Astrocyte (in vitro differentiated cells and primary cell): ENCODE measurements at regions not wholly inside any gene's neighbourhood (a gene's known extent, or its start where the extent isn't known, plus 50 kb on each side); places are given as distances from the start of the nearest gene placed in this dataset.

Experiments
- DNase-seq: peaks from one replicate; pipeline ENCODE4 v3.0.0-alpha.2; 2010; ENCODE audit warnings: low read depth
- FAIRE-seq: peaks from 2 replicates; lab custom pipeline; 2011; peaks lifted over from hg19 to GRCh38; lab: Jason Lieb, UNC
- H2AFZ ChIP-seq: 2 replicates; pipeline ENCODE4 v1.6.0; 2012; ENCODE audit warnings: low read depth, low read length, inconsistent platforms
- H3K27ac ChIP-seq: 2 replicates; pipeline ENCODE4 v1.5.1; 2011; ENCODE audit warnings: low read depth, low read length, inconsistent platforms
- H3K27me3 ChIP-seq: 2 replicates; pipeline ENCODE4 v1.6.0; 2011; ENCODE audit warnings: low read length, inconsistent platforms; ENCODE audit not compliant: insufficient read depth
- H3K36me3 ChIP-seq: 2 replicates; pipeline ENCODE4 v1.5.1; 2011; ENCODE audit warnings: low read length, inconsistent platforms; ENCODE audit not compliant: insufficient read depth
- H3K4me1 ChIP-seq: 2 replicates; pipeline ENCODE4 v1.5.1; 2011; ENCODE audit warnings: low read length, inconsistent platforms; ENCODE audit not compliant: insufficient read depth
- H3K4me2 ChIP-seq: 2 replicates; pipeline ENCODE4 v1.6.0; 2012; ENCODE audit warnings: low read length, inconsistent platforms
- H3K4me3 ChIP-seq: 2 replicates; pipeline ENCODE4 v1.5.1; 2011; ENCODE audit warnings: low read depth, mild to moderate bottlenecking, low read length, inconsistent platforms; ENCODE audit not compliant: insufficient read depth
- H3K79me2 ChIP-seq: 2 replicates; pipeline ENCODE4 v1.6.0; 2012; ENCODE audit warnings: mild to moderate bottlenecking, low read length, inconsistent platforms; ENCODE audit not compliant: insufficient read depth
- H3K9ac ChIP-seq: 2 replicates; pipeline ENCODE4 v1.6.0; 2012; ENCODE audit warnings: mild to moderate bottlenecking, low read length, inconsistent platforms
- H3K9me3 ChIP-seq: 2 replicates; pipeline ENCODE4 v1.5.1; 2012; ENCODE audit warnings: low read depth, mild to moderate bottlenecking, low read length, inconsistent platforms; ENCODE audit not compliant: insufficient read depth
- H4K20me1 ChIP-seq: 2 replicates; pipeline ENCODE4 v1.6.0; 2012; ENCODE audit warnings: low read length, inconsistent platforms; ENCODE audit not compliant: insufficient read depth
- H3K27ac Mint-ChIP-seq: one replicate; pipeline ENCODE4 v1.8.0; 2021; ENCODE audit warnings: mild to moderate bottlenecking, mixed read lengths; ENCODE audit not compliant: unreplicated experiment
- H3K27me3 Mint-ChIP-seq: one replicate; pipeline ENCODE4 v1.8.0; 2021; ENCODE audit warnings: low read depth, mixed read lengths; ENCODE audit not compliant: unreplicated experiment
- H3K36me3 Mint-ChIP-seq: one replicate; pipeline ENCODE4 v1.8.0; 2021; ENCODE audit warnings: low read depth, mixed read lengths; ENCODE audit not compliant: unreplicated experiment
- H3K4me1 Mint-ChIP-seq: one replicate; pipeline ENCODE4 v1.8.0; 2021; ENCODE audit warnings: low read depth, mixed read lengths; ENCODE audit not compliant: unreplicated experiment
- H3K4me3 Mint-ChIP-seq: one replicate; pipeline ENCODE4 v1.8.0; 2021; ENCODE audit warnings: mild to moderate bottlenecking, moderate library complexity, mixed read lengths; ENCODE audit not compliant: unreplicated experiment
- H3K9me3 Mint-ChIP-seq: one replicate; pipeline ENCODE4 v1.8.0; 2021; ENCODE audit warnings: mild to moderate bottlenecking, mixed read lengths; ENCODE audit not compliant: unreplicated experiment
- EZH2 ChIP-seq: IDR thresholded peaks from 2 replicates; pipeline ENCODE4 v1.6.1; 2012; ENCODE audit warnings: mild to moderate bottlenecking, low read length, inconsistent platforms; ENCODE audit not compliant: insufficient read depth
- TF ChIP-seq, protein P1 (sequence below): IDR thresholded peaks from 2 replicates; pipeline ENCODE4 v1.5.1; 2011; ENCODE audit warnings: low read depth, mild to moderate bottlenecking, inconsistent platforms, low read length, moderate library complexity; ENCODE audit not compliant: insufficient read depth

DNA sequence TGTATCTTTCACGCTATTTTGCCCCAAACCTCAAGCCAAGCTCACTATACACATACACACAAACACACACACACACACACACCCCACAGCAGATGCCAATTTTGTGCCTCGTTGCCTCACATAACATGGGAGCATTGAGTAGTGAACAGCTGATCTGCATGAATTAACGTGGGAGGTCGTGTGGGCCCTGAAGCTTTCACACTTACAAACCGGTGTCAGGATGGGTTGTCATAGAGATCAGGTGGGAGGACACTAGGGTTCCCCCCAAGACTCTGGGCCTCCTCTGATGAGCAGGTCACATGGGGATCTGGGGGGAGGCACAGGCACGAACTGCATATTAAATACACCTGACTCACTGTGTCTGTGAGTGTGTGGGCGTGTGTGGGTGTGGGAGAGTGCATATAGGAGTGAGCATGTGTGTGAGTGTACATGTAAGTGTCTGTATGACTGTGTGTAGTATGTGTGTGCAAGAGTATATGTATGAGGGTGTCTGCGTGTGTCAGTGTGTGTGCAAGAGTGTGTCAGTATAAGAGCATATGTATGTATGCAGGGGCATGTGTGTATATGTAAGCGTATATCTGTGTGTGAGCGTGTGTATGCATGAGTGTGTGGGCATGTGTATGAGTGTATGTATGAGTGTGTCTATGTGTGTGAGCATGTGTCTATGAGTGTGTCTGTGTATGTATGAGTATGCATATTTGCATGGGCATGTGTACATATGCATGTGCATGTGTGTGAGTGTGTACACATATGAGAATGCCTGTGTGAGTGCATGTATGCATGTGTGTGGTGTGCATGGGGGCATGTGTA lies 370.4 kb downstream of the PREX1 start:
- no peak overlapping the region for H3K4me3 Mint-ChIP-seq

DNA sequence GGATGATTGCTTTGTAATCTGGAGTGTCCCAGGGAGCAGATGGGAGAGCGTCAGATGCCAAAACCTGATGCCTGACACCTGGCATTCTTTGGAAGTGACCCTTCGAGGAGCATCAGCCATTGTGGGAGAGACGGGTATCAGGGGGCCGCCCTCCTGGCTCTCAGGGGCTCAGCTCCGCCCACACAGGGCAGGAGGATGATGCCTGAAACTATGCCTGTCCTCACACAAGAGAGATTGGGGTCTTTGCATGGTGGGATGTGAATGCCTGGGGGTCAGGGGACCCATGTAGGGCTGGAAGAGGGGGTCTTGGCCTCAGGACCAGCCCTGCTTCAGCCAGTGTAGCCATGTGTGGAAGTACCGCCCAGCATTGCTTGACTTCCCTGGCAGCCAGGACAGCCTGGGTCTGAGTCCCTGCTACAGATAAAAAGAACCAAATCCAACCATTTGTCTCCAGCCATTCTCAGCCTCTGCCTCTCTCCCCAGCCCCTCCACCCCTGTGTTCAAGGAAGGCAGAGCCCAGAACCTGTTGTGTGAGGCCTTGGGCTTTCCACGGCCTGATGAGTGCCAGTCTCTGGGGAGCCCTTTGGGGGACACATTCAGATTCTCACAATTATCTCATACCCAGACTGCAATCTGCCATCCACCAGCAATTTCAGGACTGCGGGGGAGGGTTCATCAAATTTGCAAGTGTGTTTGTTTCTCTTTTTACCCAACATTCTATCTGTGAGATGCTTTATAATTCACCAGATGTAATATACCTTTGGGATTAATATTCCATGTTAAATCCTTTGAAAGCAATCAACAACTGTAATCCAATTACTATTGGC lies 371.2 kb downstream of the PREX1 start:
- no peak overlapping the region for H3K27ac Mint-ChIP-seq

More for the DNA sequence above, 370.4 kb downstream of the PREX1 start:
- no peak overlapping the region for H3K4me3 ChIP-seq
- H3K27me3 Mint-ChIP-seq = peaks cover 54% of the 10 kb centered on the region
- H3K9me3 Mint-ChIP-seq = peaks cover 6% of the 10 kb centered on the region
- H3K4me2 ChIP-seq = no peak overlapping the region
- H2AFZ ChIP-seq = no peak overlapping the region
- no peaks in the 10 kb centered on the region for H3K4me1 ChIP-seq
- H3K36me3 ChIP-seq = no peaks in the 10 kb centered on the region
- no peaks in the 10 kb centered on the region for H3K79me2 ChIP-seq
- no peaks in the 10 kb centered on the region for H3K9me3 ChIP-seq
- no peak overlapping the region for H3K27ac Mint-ChIP-seq
- peaks cover 12% of the 10 kb centered on the region for H3K27me3 ChIP-seq
- peaks cover 5% of the 10 kb centered on the region for H3K4me1 Mint-ChIP-seq
- H3K27ac ChIP-seq = no peak overlapping the region
- no peaks in the 10 kb centered on the region for H4K20me1 ChIP-seq
- no peak overlapping the region for H3K9ac ChIP-seq
- TF ChIP-seq, protein P1, sequence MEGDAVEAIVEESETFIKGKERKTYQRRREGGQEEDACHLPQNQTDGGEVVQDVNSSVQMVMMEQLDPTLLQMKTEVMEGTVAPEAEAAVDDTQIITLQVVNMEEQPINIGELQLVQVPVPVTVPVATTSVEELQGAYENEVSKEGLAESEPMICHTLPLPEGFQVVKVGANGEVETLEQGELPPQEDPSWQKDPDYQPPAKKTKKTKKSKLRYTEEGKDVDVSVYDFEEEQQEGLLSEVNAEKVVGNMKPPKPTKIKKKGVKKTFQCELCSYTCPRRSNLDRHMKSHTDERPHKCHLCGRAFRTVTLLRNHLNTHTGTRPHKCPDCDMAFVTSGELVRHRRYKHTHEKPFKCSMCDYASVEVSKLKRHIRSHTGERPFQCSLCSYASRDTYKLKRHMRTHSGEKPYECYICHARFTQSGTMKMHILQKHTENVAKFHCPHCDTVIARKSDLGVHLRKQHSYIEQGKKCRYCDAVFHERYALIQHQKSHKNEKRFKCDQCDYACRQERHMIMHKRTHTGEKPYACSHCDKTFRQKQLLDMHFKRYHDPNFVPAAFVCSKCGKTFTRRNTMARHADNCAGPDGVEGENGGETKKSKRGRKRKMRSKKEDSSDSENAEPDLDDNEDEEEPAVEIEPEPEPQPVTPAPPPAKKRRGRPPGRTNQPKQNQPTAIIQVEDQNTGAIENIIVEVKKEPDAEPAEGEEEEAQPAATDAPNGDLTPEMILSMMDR = no peak
- no peak for TF ChIP-seq EZH2
- FAIRE-seq = no peak
- no peaks in the 10 kb centered on the region for H3K36me3 Mint-ChIP-seq
- DNase-seq = no peak

More for the DNA sequence above, 371.2 kb downstream of the PREX1 start:
- no peaks in the 10 kb centered on the region for H3K36me3 Mint-ChIP-seq
- peaks cover 6% of the 10 kb centered on the region for H3K9me3 Mint-ChIP-seq
- no peaks in the 10 kb centered on the region for H4K20me1 ChIP-seq
- H3K79me2 ChIP-seq = no peaks in the 10 kb centered on the region
- no peak for FAIRE-seq
- H3K9ac ChIP-seq = no peak overlapping the region
- H3K9me3 ChIP-seq = no peaks in the 10 kb centered on the region
- DNase-seq = no peak
- H3K27me3 ChIP-seq = peaks cover 9% of the 10 kb centered on the region
- H3K27me3 Mint-ChIP-seq = peaks cover 51% of the 10 kb centered on the region
- H3K36me3 ChIP-seq = no peaks in the 10 kb centered on the region
- no peak overlapping the region for H3K27ac ChIP-seq
- no peak overlapping the region for H3K4me3 ChIP-seq
- H2AFZ ChIP-seq = no peak overlapping the region
- no peaks in the 10 kb centered on the region for H3K4me1 ChIP-seq
- H3K4me2 ChIP-seq = no peak overlapping the region
- TF ChIP-seq, protein P1 = no peak
- no peak for TF ChIP-seq EZH2
- H3K4me3 Mint-ChIP-seq = no peak overlapping the region
- peaks cover 5% of the 10 kb centered on the region for H3K4me1 Mint-ChIP-seq
